ENCODE measurements at regions not wholly inside any gene's neighbourhood (a gene's known extent, or its start where the extent isn't known, plus 50 kb on each side); places are given as distances from the start of the nearest gene placed in this dataset.

GRCh38 chr7:19390795-19391194 lies 245.6 kb upstream of the FERD3L start:
- TF ChIP-seq CTCF (optimal IDR thresholded peaks at IDR 0.05 in 1 of 3, IDR thresholded peaks at IDR 0.05 in 1 of 3, conservative IDR thresholded peaks at IDR 0.05 in 1 of 3; ENCODE audit: extremely low read depth in 1 of 3, insufficient read depth in 2 of 3, low read length in 3 of 3) (no peak), EZH2 (IDR thresholded peaks at IDR 0.05; ENCODE audit: low read length) (no peak)
